ENCODE measurements at regions not wholly inside any gene's neighbourhood (a gene's known extent, or its start where the extent isn't known, plus 50 kb on each side); places are given as distances from the start of the nearest gene placed in this dataset.
"Not testable (repeated sequence)": the region's sequence is repeated elsewhere in the genome, so short reads cannot be mapped to it uniquely, and the experiment has no call there.

GRCh38 chr5:23112237-23112636, 259.1 kb upstream of the CDH12 start:
- Mint-ChIP-seq H3K4me1 (no peaks in the 10 kb centered on the region), H3K9me3 (peaks cover 6% of the 10 kb centered on the region), H3K36me3 (no peaks in the 10 kb centered on the region), H3K4me3 (no peak overlapping the region), H3K27ac (no peak overlapping the region), H3K27me3 (no peaks in the 10 kb centered on the region)

DNA sequence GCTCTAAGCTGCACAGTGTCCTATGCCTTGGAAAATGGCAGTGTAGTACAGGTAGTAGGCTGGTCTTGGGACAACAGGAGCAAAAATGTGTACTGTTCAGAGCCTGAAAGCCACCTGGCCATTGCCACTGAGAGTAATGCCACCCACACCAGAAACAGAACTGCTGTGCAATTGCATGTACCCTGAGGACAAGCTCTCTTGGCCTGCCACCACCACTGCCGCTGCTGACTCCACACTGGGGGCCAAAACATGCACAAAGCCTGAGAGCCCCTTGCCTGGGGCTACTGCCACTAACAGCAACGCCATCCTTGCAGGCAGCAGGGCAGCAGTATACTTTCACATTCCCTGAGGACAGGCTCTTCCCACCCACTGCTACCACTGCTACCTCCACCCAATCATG, 251.9 kb upstream of the CDH12 start:
- no peaks in the 10 kb centered on the region for H3K27me3 Mint-ChIP-seq
- no peaks in the 10 kb centered on the region for H3K36me3 Mint-ChIP-seq
- no peak overlapping the region for H3K27ac Mint-ChIP-seq
- no peak overlapping the region for H3K4me3 Mint-ChIP-seq
- H3K9me3 Mint-ChIP-seq: peaks cover 19% of the 10 kb centered on the region
- H3K4me1 Mint-ChIP-seq: no peaks in the 10 kb centered on the region

DNA sequence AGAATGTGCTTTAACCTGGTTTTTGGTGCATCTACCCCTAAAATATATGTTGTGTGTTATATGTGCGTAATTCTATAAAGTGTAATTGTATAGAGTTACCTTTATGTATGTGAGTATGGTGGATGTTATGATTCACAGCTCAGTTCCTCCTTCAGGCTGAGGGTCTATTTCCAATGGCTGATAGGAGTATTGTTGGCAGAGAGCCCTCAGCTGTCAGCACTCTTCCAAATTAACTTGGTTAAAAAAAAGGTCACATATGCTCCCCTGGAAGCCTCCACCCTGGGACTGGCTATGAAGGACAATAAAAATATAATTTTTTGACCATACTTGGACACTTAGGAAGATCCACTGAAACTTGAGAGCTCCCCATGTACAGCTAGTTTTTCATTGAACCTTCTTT, 250.4 kb upstream of the CDH12 start:
- no peaks in the 10 kb centered on the region for H3K27me3 Mint-ChIP-seq
- no peak overlapping the region for H3K4me3 Mint-ChIP-seq
- no peaks in the 10 kb centered on the region for H3K36me3 Mint-ChIP-seq
- H3K4me1 Mint-ChIP-seq: no peaks in the 10 kb centered on the region
- H3K9me3 Mint-ChIP-seq: peaks cover 14% of the 10 kb centered on the region
- H3K27ac Mint-ChIP-seq: no peak overlapping the region

DNA sequence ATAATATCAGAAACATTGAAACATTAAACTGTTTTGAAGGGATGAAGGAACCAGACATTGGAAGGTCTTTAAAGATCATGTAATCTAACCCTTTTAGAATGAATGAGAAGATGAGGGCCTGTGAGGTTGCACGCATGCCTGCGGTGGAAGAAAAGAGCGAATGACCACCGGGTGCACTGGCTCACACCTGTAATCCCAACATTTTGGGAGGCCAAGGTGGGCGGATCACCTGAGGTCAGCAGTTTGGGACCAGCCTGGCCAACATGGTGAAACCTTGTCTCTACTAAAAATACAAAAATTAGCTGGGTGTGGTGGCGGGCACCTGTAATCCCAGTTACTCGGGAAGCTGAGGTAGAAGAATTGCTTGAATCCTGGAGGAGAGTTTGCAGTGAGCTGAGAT, 242.3 kb upstream of the CDH12 start:
- H3K4me3 Mint-ChIP-seq, H3K36me3 Mint-ChIP-seq, H3K27me3 Mint-ChIP-seq, H3K27ac Mint-ChIP-seq, H3K9me3 Mint-ChIP-seq, H3K4me1 Mint-ChIP-seq: not testable (repeated sequence)

DNA sequence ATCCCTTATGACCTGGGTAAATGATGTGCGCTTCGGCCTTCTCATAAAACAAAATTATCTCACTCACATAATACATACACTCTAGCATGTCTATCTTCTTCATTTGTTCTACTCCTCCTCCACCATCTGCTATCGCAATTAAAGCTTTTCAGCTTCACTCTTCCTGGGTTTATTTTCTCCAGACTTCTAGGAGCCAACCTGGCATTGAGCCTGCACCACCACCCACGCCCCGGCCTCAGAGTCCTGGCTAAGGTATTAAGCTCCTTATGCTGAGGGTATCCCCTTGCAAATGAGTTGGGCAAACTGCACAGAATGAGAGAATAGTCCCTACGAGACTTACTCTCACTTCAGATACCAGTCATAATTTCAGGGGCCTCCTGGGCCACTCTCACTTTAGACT, 236.1 kb upstream of the CDH12 start:
- H3K36me3 Mint-ChIP-seq: no peaks in the 10 kb centered on the region
- no peak overlapping the region for H3K27ac Mint-ChIP-seq
- peaks cover 10% of the 10 kb centered on the region for H3K9me3 Mint-ChIP-seq
- no peaks in the 10 kb centered on the region for H3K4me1 Mint-ChIP-seq
- H3K27me3 Mint-ChIP-seq: no peaks in the 10 kb centered on the region
- H3K4me3 Mint-ChIP-seq: no peak overlapping the region

GRCh38 chr5:23084815-23085214, 231.7 kb upstream of the CDH12 start:
- H3K4me1 Mint-ChIP-seq: no peaks in the 10 kb centered on the region
- H3K27me3 Mint-ChIP-seq: no peaks in the 10 kb centered on the region
- H3K4me3 Mint-ChIP-seq: no peak overlapping the region
- peaks cover 10% of the 10 kb centered on the region for H3K9me3 Mint-ChIP-seq
- H3K27ac Mint-ChIP-seq: no peak overlapping the region
- H3K36me3 Mint-ChIP-seq: no peaks in the 10 kb centered on the region

- Mint-ChIP-seq H3K36me3 (no peaks in the 10 kb centered on the region), H3K4me3 (no peak overlapping the region), H3K27ac (no peak overlapping the region), H3K27me3 (no peaks in the 10 kb centered on the region), H3K4me1 (no peaks in the 10 kb centered on the region), H3K9me3 (peaks cover under 1% of the 10 kb centered on the region)
Observed at GRCh38 chr5:23072179-23072578, 219.0 kb upstream of the CDH12 start.

GRCh38 chr5:23071682-23072081, 218.5 kb upstream of the CDH12 start:
- Mint-ChIP-seq H3K4me1 (no peaks in the 10 kb centered on the region), H3K9me3 (peaks cover 5% of the 10 kb centered on the region), H3K27me3 (no peaks in the 10 kb centered on the region), H3K36me3 (no peaks in the 10 kb centered on the region), H3K27ac (no peak overlapping the region), H3K4me3 (no peak overlapping the region)

DNA sequence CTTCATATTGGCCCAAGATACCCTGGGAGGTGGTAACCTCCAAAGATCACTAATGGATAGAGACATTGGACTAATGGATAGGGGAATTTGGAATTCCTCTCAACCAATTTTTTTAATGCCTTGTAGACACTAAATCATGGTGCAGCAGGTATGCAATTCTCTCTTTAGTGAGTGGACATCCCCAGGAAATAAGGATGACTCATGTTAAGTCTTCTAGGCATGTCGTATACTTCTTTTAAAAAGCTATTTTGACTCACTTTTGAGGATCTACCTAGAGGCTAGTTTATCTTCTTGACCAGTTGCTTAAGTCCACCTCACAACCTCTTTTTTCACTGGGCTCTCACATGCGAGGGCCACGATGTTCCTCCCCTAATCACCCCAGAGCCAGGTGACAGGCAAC, 211.6 kb upstream of the CDH12 start:
- Mint-ChIP-seq H3K4me1 (no peaks in the 10 kb centered on the region), H3K27me3 (no peaks in the 10 kb centered on the region), H3K36me3 (no peaks in the 10 kb centered on the region), H3K9me3 (peaks cover 8% of the 10 kb centered on the region), H3K27ac (no peak overlapping the region), H3K4me3 (no peak overlapping the region)

DNA sequence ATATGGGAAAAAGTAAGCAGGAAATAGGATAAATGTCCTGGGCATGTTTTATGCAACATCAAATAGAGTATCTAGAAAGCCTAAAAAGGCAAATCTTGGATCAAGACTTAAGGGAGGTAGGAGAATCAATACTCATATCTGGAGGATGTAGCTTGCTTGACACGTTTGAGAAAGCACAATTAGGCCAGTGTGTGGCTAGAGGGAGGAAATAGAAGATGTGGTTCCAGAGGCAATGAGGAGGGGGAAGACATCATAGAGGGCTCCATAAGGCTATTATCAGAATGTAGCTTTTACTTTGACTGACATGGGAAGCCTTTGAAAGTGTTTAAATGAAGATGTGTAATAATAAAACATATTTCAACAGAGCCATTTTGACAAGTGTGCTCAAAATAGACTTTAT, 200.7 kb upstream of the CDH12 start:
- no peaks in the 10 kb centered on the region for H3K27me3 Mint-ChIP-seq
- H3K4me1 Mint-ChIP-seq: no peaks in the 10 kb centered on the region
- no peak overlapping the region for H3K27ac Mint-ChIP-seq
- peaks cover 19% of the 10 kb centered on the region for H3K9me3 Mint-ChIP-seq
- no peaks in the 10 kb centered on the region for H3K36me3 Mint-ChIP-seq
- no peak overlapping the region for H3K4me3 Mint-ChIP-seq

DNA sequence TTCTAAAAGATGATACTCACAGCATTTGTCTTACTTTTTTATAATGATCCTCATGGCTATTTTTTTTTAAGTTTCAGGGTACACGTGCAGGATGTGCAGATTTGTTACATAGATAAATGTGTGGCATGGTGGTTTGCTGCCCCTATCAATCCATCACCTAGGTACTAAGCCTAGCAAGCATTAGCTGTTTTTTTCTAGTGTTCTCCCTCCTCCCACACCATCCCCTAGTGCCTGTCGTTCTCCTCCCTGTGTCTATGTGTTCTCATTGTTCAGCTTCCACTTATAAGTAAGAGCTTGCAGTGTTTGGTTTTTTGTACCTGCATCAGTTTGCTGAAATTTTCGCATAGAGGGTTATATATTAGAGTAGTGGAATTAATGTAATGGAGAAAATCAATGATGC, 189.1 kb upstream of the CDH12 start:
- no peaks in the 10 kb centered on the region for H3K27me3 Mint-ChIP-seq
- H3K9me3 Mint-ChIP-seq: peaks cover 6% of the 10 kb centered on the region
- no peaks in the 10 kb centered on the region for H3K36me3 Mint-ChIP-seq
- no peak overlapping the region for H3K4me3 Mint-ChIP-seq
- no peak overlapping the region for H3K27ac Mint-ChIP-seq
- no peaks in the 10 kb centered on the region for H3K4me1 Mint-ChIP-seq

GRCh38 chr5:23035555-23036090, 182.5 kb upstream of the CDH12 start:
- no peaks in the 10 kb centered on the region for H3K36me3 Mint-ChIP-seq
- no peaks in the 10 kb centered on the region for H3K9me3 Mint-ChIP-seq
- no peaks in the 10 kb centered on the region for H3K27me3 Mint-ChIP-seq
- no peaks in the 10 kb centered on the region for H3K4me1 Mint-ChIP-seq
- H3K4me3 Mint-ChIP-seq: no peak overlapping the region
- H3K27ac Mint-ChIP-seq: no peak overlapping the region

GRCh38 chr5:23033864-23034263, 180.7 kb upstream of the CDH12 start:
- Mint-ChIP-seq H3K9me3 (no peaks in the 10 kb centered on the region), H3K27me3 (no peaks in the 10 kb centered on the region), H3K36me3 (no peaks in the 10 kb centered on the region), H3K4me3 (no peak overlapping the region), H3K4me1 (no peaks in the 10 kb centered on the region), H3K27ac (no peak overlapping the region)

DNA sequence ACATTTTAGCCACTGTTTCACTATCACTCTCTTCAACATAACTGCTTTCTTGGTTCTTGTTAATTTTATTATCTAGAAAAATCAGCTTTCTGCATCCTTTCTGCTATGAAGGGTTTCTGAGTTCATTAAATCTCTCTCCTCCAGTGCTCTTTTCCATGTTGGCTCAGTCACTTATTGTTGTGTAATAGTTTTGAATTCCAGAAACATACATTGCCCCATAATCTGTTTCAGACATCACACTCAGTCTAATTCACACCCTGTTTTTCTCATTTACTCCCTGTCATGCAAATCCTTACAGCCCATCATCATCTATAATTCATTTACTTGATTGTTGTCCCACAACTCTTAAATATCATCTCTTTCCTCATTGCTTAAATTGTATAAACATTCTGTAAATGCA, 176.1 kb upstream of the CDH12 start:
- H3K36me3 Mint-ChIP-seq: no peaks in the 10 kb centered on the region
- no peaks in the 10 kb centered on the region for H3K27me3 Mint-ChIP-seq
- H3K4me1 Mint-ChIP-seq: no peaks in the 10 kb centered on the region
- H3K9me3 Mint-ChIP-seq: no peaks in the 10 kb centered on the region
- H3K4me3 Mint-ChIP-seq: no peak overlapping the region
- no peak overlapping the region for H3K27ac Mint-ChIP-seq

DNA sequence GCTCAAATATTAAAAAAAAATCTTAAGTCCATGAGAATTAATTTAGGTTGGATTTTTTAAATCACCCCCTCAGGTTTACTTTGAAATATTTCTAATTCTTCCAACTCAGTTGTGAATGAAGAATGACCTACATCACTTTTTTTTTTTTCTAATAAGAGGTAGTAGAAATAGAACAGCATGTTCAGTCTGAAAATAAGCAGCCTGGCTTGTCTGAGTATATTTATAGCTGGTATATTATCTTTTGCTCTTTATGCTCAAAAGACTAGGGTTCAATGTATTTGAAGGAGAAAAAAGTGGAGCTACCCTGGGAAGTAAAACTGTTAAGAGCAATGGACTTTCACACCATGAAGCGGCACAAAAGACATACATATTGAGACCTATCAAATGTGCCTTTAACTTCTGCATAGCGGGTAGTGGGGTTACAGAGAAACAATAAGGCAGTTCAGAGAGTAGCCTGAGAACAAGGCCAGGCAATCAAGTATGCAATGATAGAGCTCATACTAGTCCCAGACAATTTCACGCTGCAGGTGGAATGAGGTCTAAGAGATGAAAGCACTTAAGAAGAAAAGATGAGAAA, 175.4 kb upstream of the CDH12 start:
- Mint-ChIP-seq H3K4me1 (no peaks in the 10 kb centered on the region), H3K27ac (no peak overlapping the region), H3K36me3 (no peaks in the 10 kb centered on the region), H3K27me3 (no peaks in the 10 kb centered on the region), H3K9me3 (no peaks in the 10 kb centered on the region), H3K4me3 (no peak overlapping the region)

- H3K4me3 Mint-ChIP-seq: no peak overlapping the region
- H3K4me1 Mint-ChIP-seq: no peaks in the 10 kb centered on the region
- H3K9me3 Mint-ChIP-seq: no peaks in the 10 kb centered on the region
- no peaks in the 10 kb centered on the region for H3K27me3 Mint-ChIP-seq
- H3K27ac Mint-ChIP-seq: no peak overlapping the region
- no peaks in the 10 kb centered on the region for H3K36me3 Mint-ChIP-seq
Observed at GRCh38 chr5:23027830-23028229, 174.7 kb upstream of the CDH12 start.

- no peaks in the 10 kb centered on the region for H3K4me1 Mint-ChIP-seq
- no peaks in the 10 kb centered on the region for H3K27me3 Mint-ChIP-seq
- no peaks in the 10 kb centered on the region for H3K36me3 Mint-ChIP-seq
- no peaks in the 10 kb centered on the region for H3K9me3 Mint-ChIP-seq
- H3K4me3 Mint-ChIP-seq: no peak overlapping the region
- no peak overlapping the region for H3K27ac Mint-ChIP-seq
Observed at GRCh38 chr5:23027331-23027730, 174.2 kb upstream of the CDH12 start.

Data from activated naive CD4-positive, alpha-beta T cell treated with anti-CD3 and anti-CD28 coated beads, Interleukin-2, amount 50 U/mL, for 24 hours (primary cell).